ENCODE measurements at regions not wholly inside any gene's neighbourhood (a gene's known extent, or its start where the extent isn't known, plus 50 kb on each side); places are given as distances from the start of the nearest gene placed in this dataset.
"Not testable (repeated sequence)": the region's sequence is repeated elsewhere in the genome, so short reads cannot be mapped to it uniquely, and the experiment has no call there.

GRCh38 chr14:105752420-105752819, 226.0 kb downstream of the TMEM121 start:
- not testable (repeated sequence) for DNase-seq (ENCODE audit: low read depth in 3 of 3)

GRCh38 chr14:105760691-105761344, 234.4 kb downstream of the TMEM121 start:
- DNase-seq (ENCODE audit: low read depth in 3 of 3): no peak

DNA sequence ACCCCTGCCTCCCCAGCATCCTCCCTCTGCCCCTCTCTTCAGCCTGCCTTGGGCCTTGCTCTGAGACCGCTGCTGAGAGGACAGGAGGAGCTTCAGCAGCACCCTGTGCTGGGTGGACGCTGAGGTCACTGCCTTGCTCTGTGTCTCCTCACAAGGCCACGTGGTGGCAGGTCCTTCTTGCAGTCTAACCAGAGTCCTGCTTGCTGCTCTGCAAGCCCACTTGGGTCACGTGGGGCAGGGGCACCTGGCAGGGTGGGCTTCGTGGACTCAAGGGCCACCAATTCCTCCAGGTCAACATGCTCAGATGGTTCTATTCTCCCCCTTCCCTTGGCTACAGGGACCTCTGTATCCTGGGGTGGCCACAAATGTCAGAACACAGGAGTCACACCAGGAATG, 235.0 kb downstream of the TMEM121 start:
- DNase-seq (ENCODE audit: low read depth in 3 of 3): not testable (repeated sequence)

DNA sequence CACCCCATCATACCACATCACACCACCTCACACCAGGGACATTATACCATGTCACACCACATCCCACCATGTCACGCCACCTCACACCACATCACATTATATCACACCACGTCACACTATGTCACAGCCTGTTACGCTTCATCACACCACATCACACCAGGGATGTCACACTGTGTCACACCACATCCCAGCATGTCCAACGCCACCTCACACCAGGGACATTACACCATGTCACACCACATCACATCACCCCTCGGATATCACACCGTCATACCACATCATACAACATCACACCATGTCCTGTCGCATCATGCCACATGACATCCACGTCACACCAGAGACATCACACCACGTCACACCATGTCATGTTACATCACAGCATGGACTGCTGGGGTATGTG, 235.5 kb downstream of the TMEM121 start:
- no peak for DNase-seq (ENCODE audit: low read depth in 3 of 3)

DNA sequence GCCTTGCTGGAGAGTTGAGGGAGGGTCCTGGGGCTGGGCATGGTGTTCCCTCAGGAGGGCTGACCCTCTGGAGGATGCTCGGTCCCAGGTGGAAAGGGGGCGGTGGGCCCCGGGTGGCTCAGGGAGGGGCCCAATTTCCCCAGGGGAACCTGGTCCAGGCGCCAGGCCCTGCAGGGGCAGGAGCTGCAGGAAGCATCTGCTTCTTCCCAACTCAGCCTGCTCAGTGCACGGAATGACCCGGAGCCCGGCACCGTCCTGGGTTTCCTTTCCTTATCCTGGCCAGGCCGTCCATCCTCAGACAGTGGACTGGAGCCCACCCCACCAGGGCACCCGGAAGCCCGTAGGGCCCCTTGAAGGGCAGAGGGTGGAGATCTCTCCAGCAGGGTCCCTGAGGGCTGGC, 235.9 kb downstream of the TMEM121 start:
- DNase-seq (ENCODE audit: low read depth in 3 of 3): not testable (repeated sequence)

DNA sequence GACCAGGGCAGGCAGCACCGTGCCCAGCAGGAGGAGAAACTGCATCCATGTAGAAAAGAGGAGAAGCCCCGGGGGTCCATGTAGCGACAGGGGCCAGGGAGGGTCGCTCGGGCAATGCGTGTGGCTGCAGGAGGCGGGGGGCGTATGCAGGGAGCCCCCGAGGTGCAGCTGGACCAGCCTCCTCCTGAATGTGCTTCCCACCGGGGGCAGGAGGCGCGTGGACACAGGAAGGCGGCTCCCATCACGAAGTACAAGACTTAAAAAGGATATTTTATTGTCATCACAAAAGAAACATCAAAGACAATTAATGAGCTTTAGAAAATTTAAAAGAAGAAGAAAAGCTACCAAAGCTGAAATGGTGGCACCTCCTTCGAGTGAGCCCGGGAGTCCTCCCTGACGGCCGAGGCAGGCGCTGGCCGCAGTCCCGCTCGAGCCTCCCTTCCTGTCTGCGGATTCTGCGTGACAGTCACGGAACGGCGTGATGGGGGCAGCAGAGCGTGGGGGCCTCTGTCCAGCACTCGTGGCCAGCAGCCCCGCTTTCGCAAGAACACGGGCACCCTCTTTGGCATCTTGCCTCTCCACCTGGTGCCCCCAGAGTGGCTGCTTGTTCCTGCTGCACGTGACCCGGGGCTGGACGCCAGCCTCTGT, 238.0 kb downstream of the TMEM121 start:
- DNase-seq (ENCODE audit: low read depth in 3 of 3): not testable (repeated sequence)

- DNase-seq (ENCODE audit: low read depth in 3 of 3): not testable (repeated sequence)
Measured at GRCh38 chr14:105765072-105765825, 238.9 kb downstream of the TMEM121 start.

- no peak for DNase-seq (ENCODE audit: low read depth in 3 of 3)
Measured at GRCh38 chr14:105765893-105766614, 239.7 kb downstream of the TMEM121 start.

DNA sequence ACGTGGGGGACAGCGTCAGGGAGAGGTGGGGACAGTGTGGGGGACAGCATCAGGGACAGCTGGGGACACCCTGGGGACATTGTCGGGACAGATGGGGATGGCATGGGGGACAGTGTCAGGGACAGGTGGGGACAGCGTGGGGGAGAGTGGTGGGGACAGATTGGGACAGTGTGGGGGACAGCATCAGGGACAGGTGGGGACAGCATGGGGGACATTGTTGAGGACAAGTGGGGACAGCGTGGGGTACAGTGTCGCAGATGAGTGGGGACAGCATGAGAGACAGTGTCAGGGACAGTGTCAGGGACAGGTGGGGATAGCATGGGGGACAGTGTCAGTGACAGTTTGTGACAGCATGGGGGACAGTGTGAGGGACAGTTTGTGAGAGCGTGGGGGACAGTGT, 240.9 kb downstream of the TMEM121 start:
- DNase-seq (ENCODE audit: low read depth in 3 of 3): no peak

DNA sequence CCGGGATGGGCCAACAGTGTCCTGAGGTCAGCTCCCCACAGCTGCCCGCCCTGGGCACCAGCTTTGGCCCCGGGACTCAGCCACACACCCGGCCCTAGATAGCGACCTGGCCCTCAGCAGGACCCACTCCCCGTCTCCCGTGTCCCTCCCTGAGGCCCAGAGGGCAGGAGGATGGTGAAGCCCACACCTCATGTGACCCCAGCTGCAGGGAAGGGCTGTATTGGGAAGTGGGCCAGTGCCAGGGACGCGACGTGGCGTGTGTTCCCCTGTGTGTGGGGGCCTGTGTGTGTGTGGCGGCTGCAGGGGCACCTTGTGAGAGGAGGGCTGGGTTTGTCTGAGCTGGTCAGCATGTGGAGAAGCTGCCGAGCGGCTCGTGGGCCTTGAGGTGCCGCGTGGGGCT, 241.7 kb downstream of the TMEM121 start:
- DNase-seq (ENCODE audit: low read depth in 3 of 3): not testable (repeated sequence)

DNA sequence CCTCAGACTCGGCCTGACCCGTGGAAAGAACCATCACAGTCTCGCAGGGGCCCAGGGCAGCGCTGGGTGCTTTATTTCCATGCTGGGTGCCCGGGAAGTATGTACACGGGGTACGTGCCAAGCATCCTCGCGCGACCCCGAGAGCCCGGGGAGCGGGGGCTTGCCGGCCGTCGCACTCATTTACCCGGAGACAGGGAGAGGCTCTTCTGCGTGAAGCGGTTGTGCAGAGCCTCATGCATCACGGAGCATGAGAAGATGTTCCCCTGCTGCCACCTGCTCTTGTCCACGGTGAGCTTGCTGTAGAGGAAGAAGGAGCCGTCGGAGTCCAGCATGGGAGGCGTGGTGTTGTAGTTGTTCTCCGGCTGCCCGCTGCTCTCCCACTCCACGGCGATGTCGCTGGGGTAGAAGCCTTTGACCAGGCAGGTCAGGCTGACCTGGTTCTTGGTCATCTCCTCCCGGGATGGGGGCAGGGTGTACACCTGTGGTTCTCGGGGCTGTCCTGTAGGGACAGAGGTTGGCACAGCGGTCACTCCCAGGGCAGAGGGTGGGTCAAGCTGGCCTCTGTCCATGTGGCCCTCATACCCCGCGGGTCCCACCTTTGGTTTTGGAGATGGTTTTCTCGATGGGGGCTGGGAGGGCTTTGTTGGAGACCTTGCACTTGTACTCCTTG, 242.8 kb downstream of the TMEM121 start:
- DNase-seq (ENCODE audit: low read depth in 3 of 3): not testable (repeated sequence)

DNA sequence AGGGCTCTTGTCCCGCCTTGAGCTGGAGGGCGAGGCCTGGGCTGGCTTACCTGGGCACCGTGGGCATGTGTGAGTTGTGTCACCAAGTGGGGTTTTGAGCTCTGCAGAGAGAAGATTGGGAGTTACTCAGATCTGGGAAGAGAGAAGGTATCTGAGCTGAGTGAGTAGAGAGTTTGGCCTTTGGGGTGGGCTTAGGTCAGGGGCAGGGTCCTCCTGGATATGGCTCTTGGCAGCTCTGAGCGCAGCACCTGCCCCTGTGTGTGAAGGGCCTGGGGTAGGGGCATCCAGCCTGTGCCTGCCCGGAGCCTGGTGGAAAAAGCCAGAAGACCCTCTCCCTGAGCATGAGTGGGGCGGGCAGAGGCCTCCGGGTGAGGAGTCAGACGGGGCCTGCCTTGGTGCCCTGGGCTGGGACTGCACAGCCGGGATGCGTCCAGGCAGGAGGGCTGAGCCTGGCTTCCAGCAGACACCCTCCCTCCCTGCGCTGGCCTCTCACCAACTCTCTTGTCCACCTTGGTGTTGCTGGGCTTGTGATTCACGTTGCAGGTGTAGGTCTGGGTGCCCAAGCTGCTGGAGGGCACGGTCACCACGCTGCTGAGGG, 244.3 kb downstream of the TMEM121 start:
- DNase-seq (ENCODE audit: low read depth in 3 of 3): not testable (repeated sequence)

DNA sequence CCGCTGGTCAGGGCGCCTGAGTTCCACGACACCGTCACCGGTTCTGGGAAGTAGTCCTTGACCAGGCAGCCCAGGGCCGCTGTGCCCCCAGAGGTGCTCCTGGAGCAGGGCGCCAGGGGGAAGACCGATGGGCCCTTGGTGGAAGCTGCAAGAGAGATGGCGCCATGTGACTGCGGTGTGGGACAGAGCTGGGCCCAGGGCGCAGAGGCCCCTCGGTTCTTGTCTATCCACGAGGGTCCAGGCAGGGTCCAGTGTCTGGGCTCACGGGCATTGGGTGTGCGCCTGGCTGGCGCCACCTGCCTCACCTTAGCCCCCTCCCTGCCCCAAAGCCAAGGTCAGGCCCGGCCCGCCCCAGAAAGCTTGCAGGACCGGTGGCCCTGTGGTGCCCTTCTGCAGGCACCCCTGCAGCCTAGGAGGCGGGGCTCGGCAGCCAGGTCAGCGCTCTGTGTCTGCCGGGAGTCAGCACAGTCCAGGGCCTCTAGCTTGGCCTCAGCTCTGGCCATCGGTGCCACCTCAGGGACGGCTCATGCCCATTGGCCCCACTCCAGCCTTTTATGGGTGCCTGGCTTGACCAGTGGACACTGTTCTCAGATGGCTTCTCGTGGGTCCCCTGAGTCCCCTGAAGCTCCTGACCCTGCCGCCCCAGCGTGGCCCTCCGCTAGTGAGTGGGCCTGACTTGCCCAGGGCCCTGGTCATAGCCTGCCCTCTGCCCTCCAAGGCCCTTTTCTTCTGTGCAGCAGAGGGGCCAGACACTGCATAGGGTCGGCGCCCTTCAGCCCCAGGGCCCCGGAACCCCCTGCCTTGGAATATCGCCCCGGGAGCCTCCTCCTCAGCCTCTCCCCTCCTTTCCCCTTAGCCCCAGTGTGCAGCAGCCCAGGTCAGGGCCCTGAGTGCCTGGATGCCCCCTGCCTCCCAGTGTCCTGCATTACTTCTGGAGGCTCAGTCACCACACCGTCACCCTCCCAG, 245.2 kb downstream of the TMEM121 start:
- not testable (repeated sequence) for DNase-seq (ENCODE audit: low read depth in 3 of 3)

GRCh38 chr14:105772710-105773250, 246.4 kb downstream of the TMEM121 start:
- not testable (repeated sequence) for DNase-seq (ENCODE audit: low read depth in 3 of 3)

DNA sequence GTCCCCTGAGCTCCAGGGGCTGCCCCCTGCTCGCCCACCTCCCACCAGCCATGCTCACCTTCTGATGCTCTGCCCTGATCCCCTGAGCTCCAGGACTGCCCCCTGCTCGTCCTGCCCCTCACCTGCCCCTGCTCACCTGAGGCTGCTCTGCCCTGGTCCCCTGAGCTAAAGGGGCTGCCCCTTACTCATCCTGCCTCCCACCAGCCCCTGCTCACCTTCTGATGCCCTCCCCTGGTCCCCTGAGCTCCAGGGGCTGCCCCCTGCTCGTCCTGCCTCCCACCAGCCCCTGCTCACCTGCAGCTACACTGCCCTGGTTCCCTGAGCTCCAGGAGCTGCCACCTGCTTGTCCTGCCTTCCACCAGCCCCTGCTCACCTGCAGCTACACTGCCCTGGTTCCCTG, 247.2 kb downstream of the TMEM121 start:
- no peak for DNase-seq (ENCODE audit: low read depth in 3 of 3)

DNA sequence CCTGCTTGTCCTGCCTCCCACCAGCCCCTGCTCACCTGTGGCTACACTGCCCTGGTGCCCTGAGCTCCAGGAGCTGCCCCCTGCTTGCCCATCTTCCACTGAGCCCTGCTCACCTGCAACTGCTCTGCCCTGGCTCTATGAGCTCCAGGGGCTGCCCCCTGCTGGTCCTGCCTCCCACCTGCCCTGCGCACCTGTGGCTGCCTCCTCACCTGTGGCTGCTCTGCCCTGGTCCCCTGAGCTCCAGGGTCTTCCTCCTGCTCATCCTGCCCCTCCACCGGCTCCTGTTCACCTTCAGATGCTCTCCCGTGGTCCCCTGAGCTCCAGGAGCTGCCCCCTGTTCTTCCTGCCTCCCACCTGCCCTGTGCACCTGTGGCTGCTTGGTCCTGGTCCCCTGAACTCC, 247.6 kb downstream of the TMEM121 start:
- no peak for DNase-seq (ENCODE audit: low read depth in 3 of 3)

- DNase-seq (ENCODE audit: low read depth in 3 of 3): not testable (repeated sequence)
Measured at GRCh38 chr14:105774585-105775348, 248.4 kb downstream of the TMEM121 start.

DNA sequence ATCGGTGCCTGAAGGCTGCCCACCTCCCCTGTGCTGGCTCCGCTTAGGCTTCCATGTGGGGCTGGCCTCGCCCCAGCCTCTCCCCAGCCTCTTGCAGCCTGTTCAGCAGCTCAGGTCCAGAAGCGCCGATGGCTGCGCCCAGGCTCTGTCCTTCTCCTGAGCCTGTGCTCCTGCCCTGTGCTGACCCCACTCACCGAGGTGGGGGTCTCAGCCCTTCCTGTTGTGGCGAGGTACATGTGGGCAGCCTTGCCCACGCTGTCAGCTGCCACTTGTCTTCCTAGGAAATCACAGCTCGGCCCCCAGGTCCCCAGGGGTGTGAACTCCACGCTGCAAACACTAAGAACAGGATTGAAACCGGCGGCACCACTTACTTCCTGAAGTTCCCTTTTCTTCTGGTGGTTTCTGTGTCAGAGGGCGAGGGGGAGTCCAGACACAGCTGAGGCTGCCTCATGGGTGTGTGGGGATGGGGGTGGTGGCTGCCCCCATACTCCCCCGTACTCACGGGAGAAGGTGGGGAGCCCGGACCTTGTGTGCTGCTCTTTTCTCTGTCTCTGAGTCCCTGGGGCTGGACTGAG, 249.1 kb downstream of the TMEM121 start:
- not testable (repeated sequence) for DNase-seq (ENCODE audit: low read depth in 3 of 3)
